HG02852 (cell line): ENCODE measurements at regions not wholly inside any gene's neighbourhood (a gene's known extent, or its start where the extent isn't known, plus 50 kb on each side); places are given as distances from the start of the nearest gene placed in this dataset.

ENCODE experiments used
- ATAC-seq: cut with Tn5 transposase; IDR thresholded peaks from one replicate; pipeline ENCODE4 v1.9.1; 2021; ENCODE audit warnings: mild to moderate bottlenecking, moderate library complexity; ENCODE audit not compliant: unreplicated experiment

DNA sequence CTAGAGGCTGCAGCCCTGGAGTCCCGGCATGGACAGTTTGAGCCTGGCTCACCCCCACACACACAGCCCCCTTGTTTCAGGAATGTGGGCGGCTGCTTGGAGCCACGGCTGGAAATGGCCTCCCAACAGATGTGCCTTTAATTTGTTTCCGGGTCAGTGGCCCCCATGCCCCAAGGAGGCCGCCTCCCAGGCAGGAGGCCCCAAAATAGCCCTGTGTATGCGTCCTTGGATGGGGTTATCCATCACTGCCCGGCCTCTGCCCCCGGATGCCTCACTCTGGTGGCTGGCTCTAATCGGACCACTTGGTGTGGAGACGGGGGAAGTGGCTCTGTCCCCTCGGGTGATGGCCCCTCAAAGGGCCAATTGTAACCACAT lies 151.9 kb upstream of the MYCN start:
- no peak for ATAC-seq

GRCh38 chr2:15788830-15789229 lies 151.5 kb upstream of the MYCN start:
- ATAC-seq: no peak

DNA sequence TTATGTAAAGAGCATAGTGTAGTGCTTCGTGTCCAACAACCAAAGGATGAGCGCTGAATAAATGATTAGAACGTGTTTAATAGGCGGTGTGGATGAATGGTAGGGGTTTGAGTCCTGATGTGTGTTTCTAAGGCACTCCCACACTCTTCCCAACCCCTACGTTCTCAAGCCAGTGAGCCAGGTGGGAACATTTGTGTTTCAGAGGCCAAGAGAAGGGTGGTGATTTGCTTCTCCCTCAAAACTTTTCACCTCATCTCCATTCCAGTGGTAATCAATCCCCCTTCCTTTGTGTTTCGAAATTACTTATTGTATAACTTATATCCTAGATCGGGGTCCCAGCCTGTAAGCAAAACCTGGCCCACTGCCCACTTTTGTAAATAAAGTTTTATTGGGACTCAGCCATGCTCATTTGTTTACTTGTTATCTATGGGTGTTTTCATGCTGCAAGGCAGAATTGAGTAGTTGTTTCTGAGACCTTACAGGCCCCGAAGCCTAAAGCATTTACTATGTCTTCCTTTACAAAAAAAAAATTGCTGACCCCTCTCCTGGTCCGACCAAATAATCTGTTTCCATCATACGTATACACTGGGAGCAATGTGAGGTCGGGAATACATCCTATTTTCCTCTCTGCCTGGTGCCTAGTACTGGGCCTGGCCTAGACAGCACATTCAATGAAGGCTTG lies 150.8 kb upstream of the MYCN start:
- ATAC-seq: no peak

- ATAC-seq: no peak
Observed at GRCh38 chr2:15790326-15790725, 150.0 kb upstream of the MYCN start.

DNA sequence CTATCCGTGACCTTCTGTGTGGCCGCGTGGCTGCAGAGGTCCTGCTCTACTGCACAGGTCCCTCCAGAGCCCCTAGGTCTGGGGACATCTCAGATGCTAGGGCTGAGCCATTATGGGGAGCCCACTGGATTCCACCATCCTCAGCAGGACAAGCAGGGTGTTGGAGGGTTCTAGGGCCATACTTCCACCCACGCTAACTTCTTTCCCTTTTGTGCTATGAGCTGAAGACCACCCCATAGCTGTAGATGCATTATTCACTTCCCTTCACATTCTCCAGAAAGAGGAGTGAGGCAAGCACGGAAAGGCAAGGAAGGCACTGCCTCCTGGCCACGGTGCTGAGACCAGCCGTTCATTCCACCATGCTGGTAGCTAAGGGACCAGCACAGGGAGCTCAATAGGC lies 149.5 kb upstream of the MYCN start:
- ATAC-seq: no peak

DNA sequence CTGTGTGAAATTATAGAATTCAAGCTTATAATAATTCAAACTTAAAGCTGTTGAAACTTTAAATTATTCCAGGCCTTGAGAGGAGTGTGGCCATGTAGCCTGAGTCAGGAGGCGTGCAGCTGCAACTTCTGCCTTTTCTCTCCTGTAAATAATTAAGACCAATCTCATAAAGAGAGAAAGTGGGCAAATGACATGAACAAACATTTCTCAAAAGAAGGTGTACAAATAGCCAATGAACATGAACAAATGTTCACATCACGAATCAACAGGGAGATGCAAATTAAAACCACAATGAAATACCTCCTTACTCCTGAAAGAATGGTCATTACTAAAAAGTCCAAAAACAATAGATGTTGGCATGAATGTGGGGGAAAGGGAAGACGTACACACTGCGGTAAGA lies 149.1 kb upstream of the MYCN start:
- no peak for ATAC-seq

DNA sequence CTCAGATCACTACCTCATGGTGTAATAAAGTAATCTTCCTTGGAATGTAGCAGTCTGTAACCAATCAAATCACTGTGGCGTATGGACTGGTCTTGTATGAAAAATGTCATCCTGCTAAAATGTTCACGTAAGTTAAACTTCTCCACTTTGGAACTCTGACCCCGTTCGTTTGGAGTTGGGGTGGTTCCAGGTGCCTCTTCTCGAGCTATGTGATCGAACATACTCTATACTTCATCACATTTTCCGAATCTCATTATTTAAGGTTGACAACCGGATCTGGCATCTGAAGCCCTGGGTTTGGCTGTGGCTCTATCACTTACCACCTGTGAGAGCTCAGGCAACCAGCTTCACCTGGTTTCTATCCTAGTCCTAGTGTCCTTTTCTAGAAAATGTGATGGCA lies 148.0 kb upstream of the MYCN start:
- no peak for ATAC-seq

DNA sequence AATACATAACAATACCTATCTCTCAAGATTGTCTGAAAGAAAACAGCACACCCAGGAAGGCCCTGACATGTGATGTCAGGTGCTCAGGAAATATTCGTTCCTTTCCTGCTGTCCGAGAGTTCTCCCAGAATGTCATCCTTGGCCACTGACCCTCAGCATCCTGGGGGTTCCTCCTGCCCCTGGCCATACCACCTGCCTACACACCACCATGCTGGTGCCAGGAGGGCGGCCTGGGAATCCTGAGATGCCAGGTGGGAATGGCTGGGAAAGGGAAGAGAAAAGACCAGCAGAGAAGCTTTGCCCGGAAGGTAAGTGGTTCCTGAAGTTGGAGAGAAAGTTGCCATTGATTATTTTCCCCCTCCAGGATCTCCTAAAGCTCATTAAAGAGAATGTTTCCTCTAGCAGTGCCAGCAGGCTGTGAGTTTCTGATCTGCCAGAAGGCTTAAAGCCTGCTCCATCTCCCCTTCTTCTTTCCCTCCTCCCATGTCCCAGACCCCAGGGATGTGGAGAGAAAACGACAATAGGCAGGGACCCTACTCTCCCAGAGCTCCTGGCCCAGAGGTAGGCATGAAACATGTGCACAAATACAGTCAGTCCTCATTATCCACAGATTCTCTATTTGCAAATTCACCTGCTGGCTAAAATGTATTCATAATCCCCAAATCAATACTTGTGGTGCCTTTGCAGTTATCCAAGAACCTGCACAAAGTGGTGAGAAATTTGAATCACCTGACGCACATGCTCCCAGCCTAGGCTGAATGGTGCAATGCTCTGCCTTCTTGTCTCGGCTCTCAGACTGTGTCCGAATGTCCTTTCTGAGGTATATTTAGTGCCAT lies 147.1 kb upstream of the MYCN start:
- ATAC-seq: no peak

DNA sequence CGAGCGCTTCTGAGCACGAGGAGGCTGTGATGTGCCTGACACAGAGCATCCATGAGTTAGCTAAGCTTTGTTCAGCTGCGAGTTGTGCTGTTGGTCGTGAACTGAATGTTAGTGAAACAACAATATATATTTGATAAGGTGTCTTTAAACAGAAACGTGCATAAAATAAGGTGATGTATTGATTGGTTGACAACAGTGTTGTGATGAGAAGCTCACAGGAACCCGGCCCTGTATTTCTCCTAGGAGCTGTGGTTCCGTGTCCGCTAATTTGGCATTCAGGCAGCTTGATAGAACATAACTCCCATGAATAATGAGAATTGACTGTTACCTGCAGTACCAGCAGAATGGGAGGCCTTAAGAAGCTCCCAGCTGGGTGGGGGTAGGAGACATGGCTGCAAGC lies 146.4 kb upstream of the MYCN start:
- no peak for ATAC-seq

GRCh38 chr2:15794608-15795134 lies 145.7 kb upstream of the MYCN start:
- no peak for ATAC-seq

DNA sequence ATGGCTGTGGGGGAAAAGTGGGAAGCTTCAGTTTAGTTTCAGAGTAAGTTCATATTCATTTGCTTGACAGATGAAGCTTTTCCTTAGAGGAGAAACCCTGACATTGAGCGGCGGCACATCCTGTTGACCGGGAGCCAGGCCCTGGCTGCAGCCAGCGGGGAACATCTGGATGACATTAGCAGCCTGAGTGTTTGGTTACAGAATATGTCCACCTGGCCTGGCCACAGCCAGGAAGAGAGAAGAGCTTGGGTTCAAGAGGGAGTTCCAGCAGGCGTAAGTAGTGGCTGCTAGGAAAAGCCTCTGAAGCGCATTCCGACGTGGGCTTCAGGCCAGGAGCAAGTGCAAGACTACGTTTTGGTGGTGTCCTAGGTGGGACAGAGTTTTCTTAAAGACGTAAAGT lies 144.9 kb upstream of the MYCN start:
- ATAC-seq: no peak

DNA sequence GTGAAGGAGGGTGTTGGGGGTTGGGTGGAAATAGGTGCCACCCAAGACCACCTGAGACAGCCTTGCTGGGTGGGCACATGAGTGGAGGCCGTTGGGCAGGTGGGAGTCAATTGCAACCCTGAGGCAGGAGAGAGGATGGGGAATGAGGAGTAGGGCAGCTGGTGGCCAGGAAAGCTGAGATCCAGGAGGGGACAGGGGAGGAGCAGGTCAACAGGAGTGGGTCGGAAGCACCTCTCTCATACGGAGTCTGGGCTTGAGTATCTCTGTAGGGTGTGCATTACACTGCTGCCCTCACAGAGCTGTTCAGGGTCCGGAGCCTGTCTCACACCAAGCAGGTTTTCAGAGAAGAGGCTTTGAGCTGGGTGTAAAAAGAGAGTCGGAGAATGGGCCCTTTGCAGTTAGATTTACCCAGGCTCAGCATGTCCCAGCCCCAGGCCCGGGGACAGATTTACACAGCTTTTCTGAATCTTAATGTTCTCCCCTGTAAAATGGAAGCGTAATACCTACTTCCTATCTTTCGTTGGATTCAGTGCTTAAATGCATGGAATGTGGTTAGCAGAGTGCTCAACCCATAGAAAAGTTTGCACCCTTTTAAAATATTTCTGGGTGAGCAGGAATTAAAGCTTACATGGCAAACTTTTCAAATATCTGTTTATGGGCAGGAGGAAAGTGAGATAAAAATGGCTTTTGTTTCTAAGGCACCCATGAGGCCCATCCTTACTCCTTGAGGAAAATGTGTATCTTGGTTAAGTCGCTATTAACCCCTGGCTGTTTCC lies 144.0 kb upstream of the MYCN start:
- ATAC-seq: no peak

DNA sequence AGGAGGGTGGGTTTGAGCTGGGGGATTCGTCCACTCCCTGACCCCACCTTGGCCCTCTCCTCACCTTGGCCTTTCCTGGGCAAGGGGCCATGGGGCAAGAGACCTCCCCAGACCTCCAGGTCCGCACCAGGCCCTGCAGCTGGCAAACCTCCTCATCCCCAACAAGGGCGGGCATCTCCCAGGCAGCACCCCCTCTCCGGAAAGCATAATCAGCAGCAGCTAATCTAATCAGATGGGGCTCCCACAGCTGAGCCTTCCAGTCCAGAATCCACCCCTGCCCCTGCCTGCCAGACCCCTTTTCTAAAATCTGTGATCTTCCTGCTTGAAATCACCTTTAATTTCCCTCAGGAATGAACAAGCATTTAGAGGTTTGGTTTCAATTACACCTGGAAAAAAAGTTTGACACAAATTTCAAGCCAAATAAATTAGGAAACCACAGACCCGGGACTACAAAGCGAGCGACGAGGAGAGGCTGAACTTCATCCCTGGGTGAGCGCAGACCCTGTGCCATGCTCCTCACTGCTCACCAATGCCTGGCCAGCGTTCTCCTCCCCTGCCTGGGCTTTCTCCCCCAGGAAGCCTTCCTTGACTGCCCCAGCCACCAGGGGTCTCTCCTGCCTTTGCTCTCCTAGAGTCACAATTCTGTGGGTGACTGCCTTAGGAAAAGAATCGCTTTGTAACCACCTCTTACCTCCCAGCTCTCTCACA lies 143.0 kb upstream of the MYCN start:
- no peak for ATAC-seq

GRCh38 chr2:15797939-15798281 lies 142.4 kb upstream of the MYCN start:
- no peak for ATAC-seq

DNA sequence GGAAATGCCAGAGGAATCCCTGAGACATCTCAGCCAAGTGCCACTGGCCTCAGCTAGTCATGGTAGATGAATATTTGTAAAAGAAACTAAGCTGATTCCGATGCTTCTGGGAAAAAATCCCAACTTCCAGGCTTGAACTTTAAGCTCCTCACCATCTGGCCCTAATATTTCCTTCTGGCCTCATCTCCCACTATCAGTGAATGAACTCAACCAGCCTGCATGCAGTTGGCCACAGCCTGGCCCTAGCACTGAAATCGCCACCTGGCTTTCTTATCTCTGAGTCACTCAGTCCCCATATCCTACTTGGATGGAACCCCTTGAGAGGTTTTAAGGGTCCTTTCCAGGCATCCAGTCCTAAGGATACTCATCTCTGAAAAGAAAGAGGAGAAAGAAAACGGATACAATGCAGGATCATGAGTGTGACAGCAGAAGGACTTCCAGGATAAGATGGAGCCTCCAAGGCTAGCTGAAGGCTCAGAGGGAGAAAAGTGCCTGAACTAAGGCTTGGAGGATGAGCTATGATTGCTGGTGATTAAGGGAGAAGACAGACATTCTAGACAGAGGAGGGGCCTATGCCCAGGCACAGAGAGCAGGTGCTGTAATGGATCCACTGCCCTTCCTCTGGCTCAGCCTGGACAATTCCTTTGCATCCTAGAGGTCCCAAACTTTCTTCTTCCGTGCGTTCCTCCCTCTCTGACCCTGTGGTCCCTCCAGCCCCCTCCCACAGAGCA lies 141.5 kb upstream of the MYCN start:
- ATAC-seq: no peak

- peak; percentile 57 for ATAC-seq
Observed at GRCh38 chr2:15799432-15799827, 140.9 kb upstream of the MYCN start.

- ATAC-seq: no peak
Observed at GRCh38 chr2:15800495-15801329, 139.6 kb upstream of the MYCN start.

GRCh38 chr2:15801439-15801838 lies 138.9 kb upstream of the MYCN start:
- ATAC-seq: no peak

- no peak for ATAC-seq
Observed at GRCh38 chr2:15801904-15802303, 138.4 kb upstream of the MYCN start.
